PC-3 (cell line): ENCODE measurements at regions not wholly inside any gene's neighbourhood (a gene's known extent, or its start where the extent isn't known, plus 50 kb on each side); places are given as distances from the start of the nearest gene placed in this dataset.

ENCODE experiments used
- ATAC-seq: fragments of 200-7000 bp; cut with Tn5 transposase; 2 replicates; pipeline ENCODE4 v1.9.1; 2020; ENCODE audit warnings: mild to moderate bottlenecking, moderate library complexity
- BruUV-seq: library from RNA; stranded (reverse); fragments of 400-500 nt; replicated peaks from 2 replicates; lab custom pipeline; 2021; lab: Mats Ljungman, UMichigan
- CTCF ChIA-PET: fragments of 300-600 bp; sonication (Branson Sonifier 250); formaldehyde crosslinking; loops from one replicate; lab custom pipeline; 2022; ENCODE audit warnings: antibody characterized with exemption; lab: Charles Lee
- POLR2A ChIA-PET: fragments of 300-600 bp; sonication (Branson Sonifier 250); formaldehyde crosslinking; loops from one replicate; lab custom pipeline; 2022; ENCODE audit warnings: antibody characterized with exemption; ENCODE audit not compliant: unreplicated experiment; lab: Charles Lee
- DNase-seq: peaks from one replicate; pipeline ENCODE4 v3.0.0-alpha.2; 2015
- H2AFZ ChIP-seq: fragments of 300-600 bp; sonication (generic); 2 replicates; pipeline ENCODE4 v1.6.0; 2016; ENCODE audit warnings: antibody characterized with exemption, low read length
- H3F3A ChIP-seq: fragments of 300-600 bp; sonication (generic); one replicate; pipeline ENCODE4 v1.6.0; 2017; ENCODE audit warnings: antibody characterized with exemption, low read length, control low read depth, mild to moderate bottlenecking; ENCODE audit not compliant: unreplicated experiment
- H3K27ac ChIP-seq: fragments of 300-600 bp; sonication (generic); 2 replicates; pipeline ENCODE4 v1.5.1; 2016; ENCODE audit warnings: mild to moderate bottlenecking, low read length
- H3K27me3 ChIP-seq: fragments of 300-600 bp; sonication (generic); 2 replicates; pipeline ENCODE4 v1.6.1; 2016; ENCODE audit warnings: low read length, mixed read lengths
- H3K36me3 ChIP-seq: fragments of 300-600 bp; sonication (generic); 2 replicates; pipeline ENCODE4 v1.6.1; 2016; ENCODE audit warnings: low read depth, mixed run types, low read length, mixed read lengths
- H3K4me1 ChIP-seq: fragments of 300-600 bp; sonication (generic); 2 replicates; pipeline ENCODE4 v1.5.1; 2016; ENCODE audit warnings: low read length; ENCODE audit not compliant: insufficient read depth
- H3K4me2 ChIP-seq: fragments of 300-600 bp; sonication (generic); 2 replicates; pipeline ENCODE4 v1.6.0; 2016; ENCODE audit warnings: low read length
- H3K4me3 ChIP-seq: fragments of 300-600 bp; sonication (generic); 2 replicates; pipeline ENCODE4 v1.5.1; 2016; ENCODE audit warnings: mild to moderate bottlenecking, low read length, mixed read lengths
- H3K79me2 ChIP-seq: fragments of 300-600 bp; sonication (generic); 2 replicates; pipeline ENCODE4 v1.6.1; 2017; ENCODE audit warnings: low read length, mixed read lengths
- H3K9ac ChIP-seq: fragments of 300-600 bp; sonication (generic); 2 replicates; pipeline ENCODE4 v1.6.0; 2016; ENCODE audit warnings: mild to moderate bottlenecking, low read length
- H3K9me2 ChIP-seq: fragments of 300-600 bp; sonication (generic); replicated peaks from 2 replicates; pipeline ENCODE4 v1.6.1; 2016; ENCODE audit warnings: mixed run types, low read length, mixed read lengths
- H3K9me3 ChIP-seq: fragments of 300-600 bp; sonication (generic); 2 replicates; pipeline ENCODE4 v1.6.1; 2016; ENCODE audit warnings: low read length, mixed read lengths
- H4K20me1 ChIP-seq: fragments of 300-600 bp; sonication (generic); 2 replicates; pipeline ENCODE4 v1.6.1; 2016; ENCODE audit warnings: low read length, mixed read lengths
- CTCF ChIP-seq: fragments of 300-600 bp; sonication (generic); conservative IDR thresholded peaks from 2 replicates; pipeline ENCODE4 v1.5.1; 2017; ENCODE audit warnings: antibody characterized with exemption, low read depth, mild to moderate bottlenecking, low read length
- EZH2 ChIP-seq: fragments of 300-600 bp; sonication (generic); IDR thresholded peaks from one replicate; pipeline ENCODE4 v1.6.1; 2017; ENCODE audit warnings: antibody characterized with exemption, mild to moderate bottlenecking, low read length; ENCODE audit not compliant: unreplicated experiment
- EZH2phosphoT487 ChIP-seq: fragments of 300-600 bp; sonication (generic); IDR thresholded peaks from 2 replicates; pipeline ENCODE4 v1.6.1; 2018; ENCODE audit warnings: mild to moderate bottlenecking, antibody characterized with exemption, low read length, borderline replicate concordance
- intact Hi-C: fragments of 100-400 bp; cut with micrococcal nuclease; formaldehyde crosslinking; loops from 2 replicates; pipeline ENCODE4 v1.9.0; 2023

GRCh38 chr6:50288241-50288640 is 238.5 kb upstream of the DEFB112 start:
- H3F3A ChIP-seq: no peaks in the 10 kb centered on the region
- H3K9ac ChIP-seq: no peak overlapping the region
- ChIA-PET CTCF (no interaction called here), POLR2A (no interaction called here)
- H3K4me2 ChIP-seq: no peak overlapping the region
- no peaks in the 10 kb centered on the region for H3K9me2 ChIP-seq
- H2AFZ ChIP-seq: no peak overlapping the region
- H3K27ac ChIP-seq: no peak overlapping the region
- DNase-seq (no peak), ATAC-seq (no peak)
- no peaks in the 10 kb centered on the region for H4K20me1 ChIP-seq
- TF ChIP-seq EZH2phosphoT487 (no peak), CTCF (no peak), EZH2 (no peak)
- H3K9me3 ChIP-seq: no peaks in the 10 kb centered on the region
- intact Hi-C loops: no loop called here
- no TSS peak for BruUV-seq
- H3K4me1 ChIP-seq: no peaks in the 10 kb centered on the region
- no peaks in the 10 kb centered on the region for H3K79me2 ChIP-seq
- peaks cover 53% of the 10 kb centered on the region for H3K27me3 ChIP-seq
- H3K36me3 ChIP-seq: no peaks in the 10 kb centered on the region
- H3K4me3 ChIP-seq: no peak overlapping the region

- POLR2A ChIA-PET: no interaction called here
- TF ChIP-seq CTCF (no peak), EZH2phosphoT487 (no peak), EZH2 (no peak)
- H3K9me2 ChIP-seq: no peaks in the 10 kb centered on the region
Measured at GRCh38 chr6:50288881-50289280, 239.2 kb upstream of the DEFB112 start.

GRCh38 chr6:50289366-50289765 is 239.6 kb upstream of the DEFB112 start:
- Histone ChIP-seq H3K9me3 (no peaks in the 10 kb centered on the region), H3K4me3 (no peak overlapping the region), H3K9ac (no peak overlapping the region), H3F3A (no peaks in the 10 kb centered on the region), H3K27ac (no peak overlapping the region), H4K20me1 (no peaks in the 10 kb centered on the region), H3K79me2 (no peaks in the 10 kb centered on the region), H3K9me2 (no peaks in the 10 kb centered on the region), H3K4me2 (no peak overlapping the region), H3K4me1 (no peaks in the 10 kb centered on the region), H2AFZ (no peak overlapping the region), H3K36me3 (no peaks in the 10 kb centered on the region), H3K27me3 (peaks cover 58% of the 10 kb centered on the region)
- DNase-seq (peak; percentile 7), ATAC-seq (no peak)
- CTCF ChIA-PET: no interaction called here
- TF ChIP-seq EZH2 (no peak), EZH2phosphoT487 (no peak), CTCF (no peak)
- POLR2A ChIA-PET: no interaction called here
- intact Hi-C loops: no loop called here
- no TSS peak for BruUV-seq

More at GRCh38 chr6:50288881-50289280, 239.2 kb upstream of the DEFB112 start:
- no peak for ATAC-seq
- Histone ChIP-seq H2AFZ (no peak overlapping the region), H3F3A (no peaks in the 10 kb centered on the region), H3K4me2 (no peak overlapping the region), H3K9ac (no peak overlapping the region), H3K27ac (no peak overlapping the region), H3K9me3 (no peaks in the 10 kb centered on the region), H3K27me3 (peaks cover 60% of the 10 kb centered on the region), H4K20me1 (no peaks in the 10 kb centered on the region), H3K4me3 (no peak overlapping the region), H3K36me3 (no peaks in the 10 kb centered on the region), H3K79me2 (no peaks in the 10 kb centered on the region), H3K4me1 (no peaks in the 10 kb centered on the region)
- CTCF ChIA-PET: no interaction called here
- peak; percentile 27 for DNase-seq
- intact Hi-C loops: no loop called here
- BruUV-seq: no TSS peak
